Bronchial epithelial cell (primary cell): ENCODE measurements at regions not wholly inside any gene's neighbourhood (a gene's known extent, or its start where the extent isn't known, plus 50 kb on each side); places are given as distances from the start of the nearest gene placed in this dataset.
A peak's percentile ranks its signal among the peaks of the same experiment; 100 is the strongest.

Source experiments
- DNase-seq: peaks from one replicate; pipeline ENCODE4 v3.0.0-alpha.2; 2010; ENCODE audit warnings: low read depth
- FAIRE-seq: peaks from 2 replicates; lab custom pipeline; 2011; peaks lifted over from hg19 to GRCh38; lab: Jason Lieb, UNC
- H3K27me3 ChIP-seq: 2 replicates; pipeline ENCODE4 v1.5.1; 2011; ENCODE audit warnings: low read length; ENCODE audit not compliant: control insufficient read depth, insufficient read depth
- H3K36me3 ChIP-seq: 2 replicates; pipeline ENCODE4 v1.5.1; 2011; ENCODE audit warnings: low read length; ENCODE audit not compliant: control insufficient read depth, insufficient read depth
- H3K4me3 ChIP-seq: 2 replicates; pipeline ENCODE4 v1.5.1; 2011; ENCODE audit warnings: mild to moderate bottlenecking, low read depth, low read length, control low read depth
- TF ChIP-seq, protein P1 (sequence below): IDR thresholded peaks from 2 replicates; pipeline ENCODE4 v1.5.1; 2011; ENCODE audit warnings: mild to moderate bottlenecking, moderate library complexity, low read length, control low read depth, inconsistent platforms; ENCODE audit not compliant: insufficient read depth, severe bottlenecking

DNA sequence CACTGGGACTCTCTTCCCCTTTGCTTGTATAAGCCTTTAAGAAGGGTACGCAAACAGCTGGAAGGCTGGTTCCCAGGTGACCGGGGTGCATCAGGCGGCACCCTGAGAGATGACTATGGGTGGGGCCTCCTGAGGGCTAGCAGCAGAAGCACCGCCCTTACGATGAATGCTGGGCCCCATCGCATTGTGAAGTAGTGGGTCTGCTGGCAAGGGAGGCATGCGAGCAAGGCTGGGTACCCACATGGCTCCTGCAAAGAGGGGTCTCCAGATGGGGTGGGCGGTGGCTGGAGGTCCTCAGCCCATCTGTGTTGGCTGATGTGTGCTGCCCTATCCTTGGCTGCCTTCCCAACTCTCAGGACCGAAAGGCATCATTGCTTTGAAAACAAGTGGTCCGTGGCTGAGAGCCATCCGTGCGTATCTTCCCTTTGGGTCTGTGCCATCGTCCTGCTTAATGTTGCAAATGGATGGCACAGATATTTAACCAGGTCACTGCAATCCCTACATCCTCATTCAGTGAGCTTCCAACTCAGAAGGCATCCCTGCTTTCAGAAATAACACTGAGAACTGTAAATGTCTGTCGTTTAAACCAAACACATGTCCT lies 83.5 kb upstream of the GPC1 start:
- Histone ChIP-seq H3K4me3 (no peak overlapping the region), H3K27me3 (no peaks in the 10 kb centered on the region), H3K36me3 (no peaks in the 10 kb centered on the region)
- no peak for DNase-seq
- TF ChIP-seq, protein P1, sequence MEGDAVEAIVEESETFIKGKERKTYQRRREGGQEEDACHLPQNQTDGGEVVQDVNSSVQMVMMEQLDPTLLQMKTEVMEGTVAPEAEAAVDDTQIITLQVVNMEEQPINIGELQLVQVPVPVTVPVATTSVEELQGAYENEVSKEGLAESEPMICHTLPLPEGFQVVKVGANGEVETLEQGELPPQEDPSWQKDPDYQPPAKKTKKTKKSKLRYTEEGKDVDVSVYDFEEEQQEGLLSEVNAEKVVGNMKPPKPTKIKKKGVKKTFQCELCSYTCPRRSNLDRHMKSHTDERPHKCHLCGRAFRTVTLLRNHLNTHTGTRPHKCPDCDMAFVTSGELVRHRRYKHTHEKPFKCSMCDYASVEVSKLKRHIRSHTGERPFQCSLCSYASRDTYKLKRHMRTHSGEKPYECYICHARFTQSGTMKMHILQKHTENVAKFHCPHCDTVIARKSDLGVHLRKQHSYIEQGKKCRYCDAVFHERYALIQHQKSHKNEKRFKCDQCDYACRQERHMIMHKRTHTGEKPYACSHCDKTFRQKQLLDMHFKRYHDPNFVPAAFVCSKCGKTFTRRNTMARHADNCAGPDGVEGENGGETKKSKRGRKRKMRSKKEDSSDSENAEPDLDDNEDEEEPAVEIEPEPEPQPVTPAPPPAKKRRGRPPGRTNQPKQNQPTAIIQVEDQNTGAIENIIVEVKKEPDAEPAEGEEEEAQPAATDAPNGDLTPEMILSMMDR, result no peak
- FAIRE-seq, result no peak

DNA sequence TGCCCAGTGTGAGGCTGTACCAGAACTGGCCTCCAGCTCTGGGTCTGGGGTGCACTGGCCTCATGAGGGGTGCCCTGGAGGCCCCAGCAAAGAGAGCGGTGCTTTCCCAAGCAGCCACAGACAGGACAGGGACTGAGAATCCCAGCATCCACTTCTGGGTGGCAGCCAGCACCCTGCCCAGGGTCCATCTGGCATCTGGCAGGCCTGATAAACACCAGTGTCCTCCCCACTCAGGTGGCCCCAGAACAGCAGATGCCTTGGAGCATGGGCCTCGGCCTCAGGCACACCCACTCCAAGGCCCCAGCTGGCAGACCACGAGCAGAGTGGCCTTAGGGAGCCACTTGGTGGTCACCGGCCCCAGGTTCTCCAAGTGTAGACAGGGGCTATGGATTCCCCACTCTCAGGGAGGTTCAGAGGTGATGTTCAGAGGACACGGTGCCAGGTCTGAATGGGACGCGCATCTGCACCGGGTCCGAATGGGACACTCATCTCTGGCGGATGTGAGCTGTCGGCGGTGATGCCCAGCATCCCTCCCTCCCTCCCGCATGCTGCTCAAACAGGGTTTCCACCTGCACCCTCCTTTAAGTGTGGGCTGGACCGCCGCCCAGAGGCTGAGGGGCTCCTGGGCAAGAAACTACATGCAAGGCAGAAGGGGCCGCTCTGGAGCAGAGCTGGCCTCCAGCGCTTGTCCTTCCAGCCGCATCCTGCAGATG lies 82.2 kb upstream of the GPC1 start:
- Histone ChIP-seq H3K4me3 (no peak overlapping the region), H3K36me3 (no peaks in the 10 kb centered on the region), H3K27me3 (no peaks in the 10 kb centered on the region)
- FAIRE-seq, result no peak
- peak; percentile 43 for DNase-seq
- TF ChIP-seq, protein P1, result peak; percentile 8

DNA sequence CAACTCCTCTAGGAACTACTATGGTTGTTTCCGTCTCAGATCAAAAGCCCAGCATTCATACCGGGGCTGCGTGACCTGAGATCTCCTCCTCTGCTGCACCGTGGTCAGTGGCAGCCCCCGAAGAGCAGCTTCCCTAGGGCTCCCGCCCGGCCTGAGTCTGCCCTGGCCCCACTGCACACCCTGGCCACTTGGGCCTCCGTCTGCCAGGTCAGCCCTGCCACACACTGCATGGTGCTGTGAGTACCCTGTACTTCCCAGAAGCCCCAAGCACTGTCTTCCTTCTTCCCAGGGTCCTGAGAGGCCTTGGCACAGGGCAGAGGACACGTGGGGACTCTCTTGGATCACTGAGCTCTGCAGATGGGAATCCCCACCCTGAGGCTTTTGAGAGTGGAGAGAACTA lies 81.5 kb upstream of the GPC1 start:
- Histone ChIP-seq H3K36me3 (no peaks in the 10 kb centered on the region), H3K4me3 (no peak overlapping the region), H3K27me3 (no peaks in the 10 kb centered on the region)
- DNase-seq, result no peak
- TF ChIP-seq, protein P1, result no peak
- no peak for FAIRE-seq

DNA sequence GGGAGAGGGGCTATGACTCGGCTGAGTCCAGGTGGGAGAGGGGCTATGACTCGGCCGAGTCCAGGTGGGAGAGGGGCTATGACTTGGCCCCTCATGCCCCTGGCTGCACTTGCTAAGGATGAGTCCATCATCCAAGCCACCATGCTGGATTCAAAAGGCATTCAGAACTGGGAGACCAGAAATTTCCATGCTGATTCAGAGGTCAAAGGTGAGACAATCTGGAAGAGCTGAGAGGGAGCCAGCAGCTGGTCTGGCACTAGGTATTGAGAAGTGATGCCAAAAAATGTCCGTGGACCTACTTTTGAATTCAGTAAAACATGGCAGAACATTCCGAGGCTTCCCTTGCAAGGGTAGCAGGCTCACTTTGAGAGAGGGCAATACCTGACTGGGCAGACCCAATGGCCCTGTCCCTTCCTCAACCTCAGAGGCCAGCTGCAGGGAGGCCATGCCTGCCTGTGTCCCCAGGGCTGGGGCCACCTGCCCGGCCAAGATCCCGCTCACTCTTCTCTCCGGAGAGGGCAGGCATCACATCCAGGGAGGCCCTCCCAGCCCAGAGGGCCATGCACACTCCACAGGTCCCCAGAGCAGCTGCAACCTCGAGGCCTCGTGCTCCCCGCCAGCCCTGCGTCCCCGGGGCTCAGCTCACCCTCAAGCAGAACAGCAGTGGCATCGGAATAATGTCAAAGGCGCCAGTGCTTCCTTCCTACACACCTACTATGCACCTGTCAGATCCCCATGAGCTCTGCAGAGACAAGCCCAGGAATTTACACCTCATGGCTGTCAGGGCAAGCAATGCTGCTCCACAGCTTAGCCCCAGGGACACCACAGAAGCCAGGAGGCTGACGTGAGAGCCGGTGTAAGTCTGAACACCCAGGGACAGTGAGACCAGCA lies 80.2 kb upstream of the GPC1 start:
- Histone ChIP-seq H3K36me3 (no peaks in the 10 kb centered on the region), H3K27me3 (no peaks in the 10 kb centered on the region), H3K4me3 (no peak overlapping the region)
- TF ChIP-seq, protein P1, result no peak
- FAIRE-seq (no peak), DNase-seq (peak; percentile 85)

DNA sequence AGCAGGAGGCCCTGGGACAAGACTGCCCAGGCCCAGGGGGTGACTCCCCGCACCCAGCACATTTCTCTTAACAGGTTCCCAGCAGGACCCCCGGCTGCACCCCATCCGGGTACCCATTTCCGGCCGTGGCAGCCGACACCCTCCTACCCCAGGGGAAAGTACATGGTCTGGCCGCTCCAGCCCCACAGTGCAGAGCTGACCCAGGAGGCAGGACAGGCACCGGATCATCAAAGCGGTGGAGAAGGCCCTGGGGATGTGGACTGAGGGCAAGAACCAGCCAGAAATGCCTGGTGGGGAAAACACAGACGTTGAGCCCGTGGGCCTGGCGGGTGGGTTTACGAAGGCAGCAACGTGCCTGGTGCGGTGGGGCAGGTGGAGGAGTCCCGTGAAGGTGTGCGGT lies 79.5 kb upstream of the GPC1 start:
- TF ChIP-seq, protein P1, result no peak
- Histone ChIP-seq H3K27me3 (no peaks in the 10 kb centered on the region), H3K4me3 (no peak overlapping the region), H3K36me3 (no peaks in the 10 kb centered on the region)
- no peak for DNase-seq
- no peak for FAIRE-seq
